Stimulated activated naive B cell treated with anti-CD40 and anti-IgM and Interleukin-4, amounts not matched to agents 10 μg/mL and 1 μg/mL and 100 μg/mL, for 72 hours (primary cell): ENCODE measurements at regions not wholly inside any gene's neighbourhood (a gene's known extent, or its start where the extent isn't known, plus 50 kb on each side); places are given as distances from the start of the nearest gene placed in this dataset.

Source experiments
- ATAC-seq, 2 donors: fragments of 150-1000 bp; cut with Tn5 transposase; replicated peaks; 2 replicates each; pipeline ENCODE4 v1.10.0; 2021; ENCODE audit warnings: moderate library complexity in 1 of 2
- DNase-seq: peaks from one replicate; pipeline ENCODE4 v3.0.0; 2021
- H3K27ac Mint-ChIP-seq: one replicate; pipeline ENCODE4 v1.8.0; 2022; ENCODE audit warnings: mild to moderate bottlenecking, mixed read lengths
- H3K27me3 Mint-ChIP-seq, 2 donors: one replicate each; pipeline ENCODE4 v1.8.0; 2022; ENCODE audit warnings: mixed read lengths in 2 of 2
- H3K36me3 Mint-ChIP-seq, 2 donors: one replicate each; pipeline ENCODE4 v1.8.0; 2022; ENCODE audit warnings: mixed read lengths in 2 of 2, mild to moderate bottlenecking in 1 of 2
- H3K4me1 Mint-ChIP-seq, 2 donors: one replicate each; pipeline ENCODE4 v1.8.0; 2022; ENCODE audit warnings: mixed read lengths in 2 of 2, mild to moderate bottlenecking in 1 of 2
- H3K4me3 Mint-ChIP-seq, 2 donors: one replicate each; pipeline ENCODE4 v1.8.0; 2022; ENCODE audit warnings: mild to moderate bottlenecking in 2 of 2, mixed read lengths in 2 of 2, moderate library complexity in 1 of 2
- H3K9me3 Mint-ChIP-seq, 2 donors: one replicate each; pipeline ENCODE4 v1.8.0; 2022; ENCODE audit warnings: mixed read lengths in 2 of 2, mild to moderate bottlenecking in 1 of 2

GRCh38 chr9:99726758-99727157 lies 94.9 kb upstream of the NR4A3 start:
- peaks cover 4 to 13% of the 10 kb centered on the region in 2 donors for H3K4me1 Mint-ChIP-seq
- DNase-seq (no peak), ATAC-seq (no peak)
- no peaks in the 10 kb centered on the region for H3K27me3 Mint-ChIP-seq
- H3K9me3 Mint-ChIP-seq = no peaks in the 10 kb centered on the region
- no peak overlapping the region for H3K27ac Mint-ChIP-seq
- no peak overlapping the region for H3K4me3 Mint-ChIP-seq
- no peaks in the 10 kb centered on the region for H3K36me3 Mint-ChIP-seq

DNA sequence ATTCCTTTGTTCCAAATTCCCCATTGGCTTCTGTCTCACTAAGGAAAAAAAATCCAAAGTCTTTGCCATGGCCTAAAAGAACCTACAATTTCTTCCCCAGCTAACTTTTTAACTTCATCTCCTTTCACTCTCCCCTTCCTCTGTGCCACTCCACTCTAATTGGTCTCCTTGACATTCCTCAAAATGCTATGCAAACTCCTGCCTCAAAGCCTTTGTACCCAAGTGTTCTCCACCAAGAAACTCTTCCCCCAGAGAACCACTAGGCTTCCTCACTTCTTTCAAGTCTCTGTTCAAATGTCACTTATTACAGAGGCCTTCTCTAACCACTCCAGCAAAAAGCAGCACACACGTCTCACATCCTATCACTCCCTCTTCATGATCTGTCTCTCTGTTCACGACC lies 91.6 kb upstream of the NR4A3 start:
- Mint-ChIP-seq H3K27ac (no peak overlapping the region), H3K4me1 (peaks cover 3 to 7% of the 10 kb centered on the region in 2 donors), H3K36me3 (no peaks in the 10 kb centered on the region), H3K9me3 (no peaks in the 10 kb centered on the region), H3K4me3 (no peak overlapping the region), H3K27me3 (no peaks in the 10 kb centered on the region)
- DNase-seq (no peak), ATAC-seq (no peak)

DNA sequence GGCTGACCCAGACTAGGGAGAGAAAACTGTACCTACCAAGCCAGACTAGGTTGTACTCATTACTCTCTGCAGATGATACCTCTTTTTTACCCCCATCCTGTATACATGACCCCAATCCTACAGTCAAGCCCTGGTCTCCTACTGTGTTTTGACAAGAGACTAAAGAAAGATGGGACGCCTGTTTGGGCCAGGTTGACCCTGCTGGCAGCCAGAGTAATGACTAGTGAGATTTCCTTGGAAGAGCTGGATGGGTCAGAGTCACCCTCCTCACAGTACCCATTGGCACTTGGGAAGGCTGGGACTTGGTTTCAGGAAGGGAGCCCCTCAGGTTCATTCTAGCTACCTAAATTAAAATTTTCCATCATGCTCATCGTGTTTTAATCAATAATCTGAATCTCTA lies 89.7 kb upstream of the NR4A3 start:
- H3K4me1 Mint-ChIP-seq = peaks cover 3 to 7% of the 10 kb centered on the region in 2 donors
- DNase-seq = no peak
- H3K4me3 Mint-ChIP-seq = no peak overlapping the region
- ATAC-seq = no peak
- H3K27ac Mint-ChIP-seq = no peak overlapping the region
- H3K9me3 Mint-ChIP-seq = no peaks in the 10 kb centered on the region
- no peaks in the 10 kb centered on the region for H3K27me3 Mint-ChIP-seq
- H3K36me3 Mint-ChIP-seq = no peaks in the 10 kb centered on the region

DNA sequence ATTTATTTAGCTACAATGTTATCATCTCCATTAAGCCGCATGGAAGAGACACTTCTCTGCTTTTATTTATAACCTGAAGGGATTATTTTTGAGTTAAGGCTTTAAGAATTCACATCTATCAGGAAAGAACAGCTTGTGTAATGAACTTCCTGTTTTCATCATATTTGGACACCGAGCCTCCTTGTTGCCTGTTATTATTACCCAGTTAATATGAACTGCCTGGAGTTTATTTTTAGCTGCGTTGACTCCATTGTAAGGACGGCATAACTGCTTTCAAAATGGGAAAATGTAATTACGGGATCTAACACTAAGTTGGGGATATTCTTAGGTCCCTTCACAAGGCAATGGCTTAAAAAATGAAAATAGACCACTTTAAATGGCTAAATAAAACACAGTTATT lies 89.0 kb upstream of the NR4A3 start:
- H3K4me3 Mint-ChIP-seq = peak overlapping the region in 1 of 2 donors; percentile 55
- H3K27ac Mint-ChIP-seq = no peak overlapping the region
- H3K36me3 Mint-ChIP-seq = no peaks in the 10 kb centered on the region
- H3K9me3 Mint-ChIP-seq = no peaks in the 10 kb centered on the region
- H3K27me3 Mint-ChIP-seq = peaks cover 0 to 5% of the 10 kb centered on the region in 2 donors
- no peak for DNase-seq
- no peak for ATAC-seq
- H3K4me1 Mint-ChIP-seq = peaks cover 3 to 7% of the 10 kb centered on the region in 2 donors

- ATAC-seq = no peak
- Mint-ChIP-seq H3K9me3 (no peaks in the 10 kb centered on the region), H3K27me3 (peaks cover 0 to 5% of the 10 kb centered on the region in 2 donors), H3K27ac (no peak overlapping the region), H3K36me3 (no peaks in the 10 kb centered on the region), H3K4me3 (no peak overlapping the region), H3K4me1 (peaks cover 3 to 7% of the 10 kb centered on the region in 2 donors)
- DNase-seq = no peak
Observed at GRCh38 chr9:99735041-99735440, 86.6 kb upstream of the NR4A3 start.

DNA sequence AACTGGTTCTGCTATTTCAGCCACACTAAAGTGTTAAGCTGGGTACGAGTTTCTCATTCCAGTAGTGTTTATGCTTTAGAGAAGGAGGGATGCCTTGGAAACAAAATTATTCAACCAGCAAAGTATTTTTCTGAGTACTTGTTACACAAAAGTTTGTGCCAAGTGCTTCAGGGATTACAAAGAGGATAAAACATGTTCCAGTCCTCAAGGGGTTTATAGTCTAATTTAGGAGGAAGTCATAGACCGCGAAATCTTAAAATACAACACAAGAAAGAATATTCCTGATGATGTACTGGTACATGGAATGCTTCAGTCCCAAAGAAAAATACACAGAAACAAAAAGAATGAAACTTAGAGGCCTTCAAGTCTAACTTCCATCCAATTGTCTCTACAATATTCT lies 85.4 kb upstream of the NR4A3 start:
- Mint-ChIP-seq H3K4me1 (peaks cover 3 to 7% of the 10 kb centered on the region in 2 donors), H3K36me3 (no peaks in the 10 kb centered on the region), H3K27ac (no peak overlapping the region), H3K9me3 (peaks cover 0 to 2% of the 10 kb centered on the region in 2 donors), H3K27me3 (peaks cover 0 to 5% of the 10 kb centered on the region in 2 donors), H3K4me3 (no peak overlapping the region)
- ATAC-seq (no peak), DNase-seq (no peak)

DNA sequence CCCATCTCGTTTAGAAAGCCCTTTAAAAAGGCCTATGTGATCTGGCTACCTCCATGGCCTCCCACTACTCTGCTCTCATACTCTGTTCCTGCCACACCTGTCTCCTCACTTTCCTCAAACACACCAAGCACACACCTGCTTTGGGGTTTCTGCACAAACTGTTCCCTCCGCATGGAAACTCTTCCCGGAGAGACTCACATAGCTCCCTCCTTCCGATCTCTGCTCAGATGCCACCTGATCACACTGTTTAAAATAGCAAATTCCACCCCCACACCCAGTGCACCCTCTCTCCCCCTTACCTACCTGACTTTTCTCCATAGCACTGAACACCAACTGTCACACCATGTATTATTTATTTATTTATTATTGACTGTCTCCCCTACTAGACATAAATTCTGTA lies 84.0 kb upstream of the NR4A3 start:
- Mint-ChIP-seq H3K27ac (no peak overlapping the region), H3K27me3 (peaks cover 0 to 5% of the 10 kb centered on the region in 2 donors), H3K36me3 (no peaks in the 10 kb centered on the region), H3K9me3 (peaks cover 0 to 2% of the 10 kb centered on the region in 2 donors), H3K4me3 (no peak overlapping the region), H3K4me1 (peaks cover 2 to 5% of the 10 kb centered on the region in 2 donors)
- ATAC-seq = no peak
- no peak for DNase-seq

- peaks cover 0 to 2% of the 10 kb centered on the region in 2 donors for H3K9me3 Mint-ChIP-seq
- ATAC-seq (no peak), DNase-seq (no peak)
- H3K27me3 Mint-ChIP-seq = no peaks in the 10 kb centered on the region
- H3K4me1 Mint-ChIP-seq = peaks cover 7 to 19% of the 10 kb centered on the region in 2 donors
- H3K36me3 Mint-ChIP-seq = no peaks in the 10 kb centered on the region
- H3K4me3 Mint-ChIP-seq = no peak overlapping the region
- no peak overlapping the region for H3K27ac Mint-ChIP-seq
Observed at GRCh38 chr9:99743006-99743405, 78.7 kb upstream of the NR4A3 start.

DNA sequence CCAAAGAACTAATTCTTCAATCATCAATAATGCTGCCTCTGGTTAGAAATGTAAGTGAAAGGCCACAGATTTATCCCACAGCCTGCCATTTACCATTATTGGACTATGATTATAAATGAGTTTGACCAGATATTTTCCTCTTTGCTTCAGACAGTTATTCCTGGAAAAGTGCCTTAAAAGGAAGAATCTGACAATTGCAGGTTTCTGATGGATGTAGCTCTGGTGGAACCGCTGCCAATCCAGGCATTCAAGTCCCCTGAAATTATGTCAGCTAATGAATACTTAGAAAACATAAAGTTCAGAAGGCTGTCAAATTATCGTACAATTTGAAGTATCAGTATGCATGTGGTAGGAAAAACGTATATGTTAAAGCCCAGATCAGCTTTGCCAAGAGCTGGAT lies 78.2 kb upstream of the NR4A3 start:
- DNase-seq (no peak), ATAC-seq (no peak)
- no peak overlapping the region for H3K4me3 Mint-ChIP-seq
- H3K36me3 Mint-ChIP-seq = no peaks in the 10 kb centered on the region
- no peak overlapping the region for H3K27ac Mint-ChIP-seq
- H3K4me1 Mint-ChIP-seq = peaks cover 12 to 24% of the 10 kb centered on the region in 2 donors
- H3K9me3 Mint-ChIP-seq = peaks cover 0 to 2% of the 10 kb centered on the region in 2 donors
- no peaks in the 10 kb centered on the region for H3K27me3 Mint-ChIP-seq

GRCh38 chr9:99744132-99744531 lies 77.6 kb upstream of the NR4A3 start:
- no peak overlapping the region for H3K27ac Mint-ChIP-seq
- no peaks in the 10 kb centered on the region for H3K27me3 Mint-ChIP-seq
- peaks cover 0 to 2% of the 10 kb centered on the region in 2 donors for H3K9me3 Mint-ChIP-seq
- ATAC-seq (no peak), DNase-seq (no peak)
- no peak overlapping the region for H3K4me3 Mint-ChIP-seq
- no peaks in the 10 kb centered on the region for H3K36me3 Mint-ChIP-seq
- peaks cover 14 to 28% of the 10 kb centered on the region in 2 donors for H3K4me1 Mint-ChIP-seq

DNA sequence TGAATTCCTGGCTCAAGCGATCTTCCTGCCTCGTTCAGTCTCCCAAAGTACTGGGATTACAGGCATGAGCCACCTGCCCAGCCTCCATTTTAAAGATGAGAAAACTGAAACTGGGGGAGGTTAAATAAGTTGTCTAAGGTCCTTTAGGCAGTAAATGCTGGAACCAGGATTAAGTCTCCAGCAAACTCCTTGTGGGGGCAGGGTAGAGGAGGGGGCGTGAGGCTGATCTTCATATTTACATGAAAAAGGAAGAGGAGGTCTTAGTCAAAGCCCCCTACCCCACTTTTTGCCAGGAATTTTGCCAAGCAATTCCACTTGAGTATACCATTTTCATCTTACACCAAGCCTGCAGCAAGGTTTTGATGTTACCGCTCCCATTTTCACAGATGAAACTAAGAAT lies 76.6 kb upstream of the NR4A3 start:
- peaks cover 16 to 28% of the 10 kb centered on the region in 2 donors for H3K4me1 Mint-ChIP-seq
- H3K36me3 Mint-ChIP-seq = no peaks in the 10 kb centered on the region
- peaks cover 0 to 2% of the 10 kb centered on the region in 2 donors for H3K9me3 Mint-ChIP-seq
- no peak overlapping the region for H3K4me3 Mint-ChIP-seq
- DNase-seq (no peak), ATAC-seq (no peak)
- H3K27ac Mint-ChIP-seq = no peak overlapping the region
- H3K27me3 Mint-ChIP-seq = no peaks in the 10 kb centered on the region

DNA sequence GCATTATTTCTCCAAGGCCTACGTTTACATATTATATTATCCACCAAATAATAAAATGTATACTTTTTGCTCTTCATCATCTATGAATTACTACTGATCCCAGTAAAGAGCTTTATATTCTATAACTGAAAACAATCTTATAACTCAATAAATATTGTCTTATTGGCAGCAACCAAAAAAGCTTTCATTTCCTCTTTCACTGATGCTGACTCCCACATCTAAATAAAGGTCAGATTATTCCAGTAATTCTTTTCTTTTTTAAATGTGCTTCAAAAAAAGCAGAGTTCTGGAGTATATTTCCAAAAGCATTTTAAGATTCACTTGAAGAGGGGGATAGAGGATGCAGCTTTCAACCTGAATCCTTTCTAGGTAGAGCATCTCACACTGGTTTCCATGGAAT lies 75.3 kb upstream of the NR4A3 start:
- Mint-ChIP-seq H3K27ac (no peak overlapping the region), H3K9me3 (no peaks in the 10 kb centered on the region), H3K4me1 (peaks cover 16 to 28% of the 10 kb centered on the region in 2 donors), H3K27me3 (no peaks in the 10 kb centered on the region), H3K4me3 (no peak overlapping the region), H3K36me3 (no peaks in the 10 kb centered on the region)
- ATAC-seq (no peak), DNase-seq (no peak)

DNA sequence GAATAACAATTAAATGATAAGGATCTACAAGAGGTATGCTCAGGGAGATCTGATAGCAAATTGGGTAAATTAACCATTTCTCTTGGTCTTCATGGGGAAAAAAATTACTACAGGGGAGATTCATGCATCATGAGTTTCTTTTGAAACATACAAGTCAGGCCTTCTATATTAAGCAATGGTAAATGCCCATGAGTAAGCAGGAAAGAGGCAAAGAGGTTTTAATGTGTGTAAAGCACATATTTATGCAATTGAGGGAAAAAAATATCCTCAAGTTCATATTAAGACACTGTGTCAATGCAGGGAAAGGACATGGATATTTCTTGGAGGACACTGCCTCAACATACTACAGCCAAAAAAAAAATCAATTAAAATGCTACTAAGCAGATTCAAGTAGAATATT lies 73.4 kb upstream of the NR4A3 start:
- Mint-ChIP-seq H3K4me3 (peak overlapping the region; percentile 4 to 27), H3K9me3 (no peaks in the 10 kb centered on the region), H3K27ac (no peak overlapping the region), H3K4me1 (peaks cover 16 to 28% of the 10 kb centered on the region in 2 donors), H3K36me3 (no peaks in the 10 kb centered on the region), H3K27me3 (no peaks in the 10 kb centered on the region)
- no peak for DNase-seq
- peak in 1 of 2 donors; percentile 38 for ATAC-seq

DNA sequence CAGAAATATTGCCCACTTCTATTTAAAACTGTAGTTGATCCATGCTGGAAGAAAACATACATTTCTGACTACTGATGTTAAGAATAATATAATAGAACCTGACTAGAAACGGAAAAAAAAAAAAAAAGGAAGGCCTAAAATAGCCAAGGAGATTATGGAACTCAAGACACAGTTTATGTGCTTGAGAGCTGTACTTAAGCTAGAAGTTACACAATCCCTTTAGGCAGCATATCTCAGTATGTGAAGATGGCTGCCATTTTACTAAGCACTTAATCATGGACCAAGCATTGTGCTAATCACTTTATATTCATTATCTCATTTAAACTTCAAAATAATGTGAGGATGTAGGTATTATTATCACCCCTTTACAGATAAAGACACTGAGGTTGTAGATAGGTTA lies 73.0 kb upstream of the NR4A3 start:
- Mint-ChIP-seq H3K9me3 (no peaks in the 10 kb centered on the region), H3K27ac (no peak overlapping the region), H3K27me3 (no peaks in the 10 kb centered on the region), H3K36me3 (no peaks in the 10 kb centered on the region), H3K4me1 (peaks cover 16 to 28% of the 10 kb centered on the region in 2 donors), H3K4me3 (peak overlapping the region in 1 of 2 donors; percentile 27)
- DNase-seq (no peak), ATAC-seq (no peak)

GRCh38 chr9:99749641-99750040 lies 72.0 kb upstream of the NR4A3 start:
- Mint-ChIP-seq H3K36me3 (no peaks in the 10 kb centered on the region), H3K27me3 (no peaks in the 10 kb centered on the region), H3K4me3 (no peak overlapping the region), H3K9me3 (no peaks in the 10 kb centered on the region), H3K4me1 (peaks cover 16 to 28% of the 10 kb centered on the region in 2 donors), H3K27ac (no peak overlapping the region)
- no peak for ATAC-seq
- no peak for DNase-seq

GRCh38 chr9:99750526-99750925 lies 71.2 kb upstream of the NR4A3 start:
- no peak for DNase-seq
- ATAC-seq = no peak
- Mint-ChIP-seq H3K4me1 (peaks cover 16 to 28% of the 10 kb centered on the region in 2 donors), H3K9me3 (no peaks in the 10 kb centered on the region), H3K4me3 (no peak overlapping the region), H3K27me3 (no peaks in the 10 kb centered on the region), H3K36me3 (peaks cover 0 to under 1% of the 10 kb centered on the region in 2 donors), H3K27ac (no peak overlapping the region)
